OCI-LY1 (cell line): ENCODE measurements at regions not wholly inside any gene's neighbourhood (a gene's known extent, or its start where the extent isn't known, plus 50 kb on each side); places are given as distances from the start of the nearest gene placed in this dataset.

ENCODE experiments used
- EZH2 ChIP-seq: fragments of 200-600 bp; sonication (generic), shearing (Covaris generic); IDR thresholded peaks from 2 replicates; pipeline ENCODE4 v1.8.0; 2017; ENCODE audit warnings: borderline replicate concordance, mixed run types, mild to moderate bottlenecking, antibody characterized with exemption, low read length, moderate library complexity, mixed read lengths
- TF ChIP-seq, protein P1 (sequence below): fragments of 200-600 bp; sonication (generic), shearing (Covaris generic); IDR thresholded peaks from 2 replicates; pipeline ENCODE4 v1.5.1; 2017; ENCODE audit warnings: mild to moderate bottlenecking, antibody characterized with exemption, low read length, moderate library complexity, mixed read lengths

DNA sequence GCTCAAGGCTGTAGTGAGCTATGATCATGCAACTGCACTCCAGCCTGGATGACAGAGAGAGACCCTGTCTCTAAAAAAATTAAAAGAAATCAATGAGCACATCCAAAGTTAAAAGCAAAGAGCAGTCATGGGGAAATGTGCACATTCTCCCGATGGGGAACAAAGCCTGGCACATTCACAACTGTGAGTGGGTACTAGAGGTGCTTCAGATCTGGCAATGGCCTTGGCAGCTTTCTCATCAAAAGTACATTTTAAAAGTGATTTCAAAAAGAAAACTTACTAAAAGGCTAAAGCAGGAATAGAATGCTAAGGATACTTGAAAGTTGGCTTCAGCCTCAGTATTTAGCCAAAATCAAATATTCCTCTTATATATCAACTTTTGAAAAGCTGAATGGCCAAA is 145.9 kb upstream of the MAOA start:
- TF ChIP-seq, protein P1, sequence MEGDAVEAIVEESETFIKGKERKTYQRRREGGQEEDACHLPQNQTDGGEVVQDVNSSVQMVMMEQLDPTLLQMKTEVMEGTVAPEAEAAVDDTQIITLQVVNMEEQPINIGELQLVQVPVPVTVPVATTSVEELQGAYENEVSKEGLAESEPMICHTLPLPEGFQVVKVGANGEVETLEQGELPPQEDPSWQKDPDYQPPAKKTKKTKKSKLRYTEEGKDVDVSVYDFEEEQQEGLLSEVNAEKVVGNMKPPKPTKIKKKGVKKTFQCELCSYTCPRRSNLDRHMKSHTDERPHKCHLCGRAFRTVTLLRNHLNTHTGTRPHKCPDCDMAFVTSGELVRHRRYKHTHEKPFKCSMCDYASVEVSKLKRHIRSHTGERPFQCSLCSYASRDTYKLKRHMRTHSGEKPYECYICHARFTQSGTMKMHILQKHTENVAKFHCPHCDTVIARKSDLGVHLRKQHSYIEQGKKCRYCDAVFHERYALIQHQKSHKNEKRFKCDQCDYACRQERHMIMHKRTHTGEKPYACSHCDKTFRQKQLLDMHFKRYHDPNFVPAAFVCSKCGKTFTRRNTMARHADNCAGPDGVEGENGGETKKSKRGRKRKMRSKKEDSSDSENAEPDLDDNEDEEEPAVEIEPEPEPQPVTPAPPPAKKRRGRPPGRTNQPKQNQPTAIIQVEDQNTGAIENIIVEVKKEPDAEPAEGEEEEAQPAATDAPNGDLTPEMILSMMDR = no peak
- TF ChIP-seq EZH2 = no peak
